GM18907 (cell line): ENCODE measurements at regions not wholly inside any gene's neighbourhood (a gene's known extent, or its start where the extent isn't known, plus 50 kb on each side); places are given as distances from the start of the nearest gene placed in this dataset.
A peak's percentile ranks its signal among the peaks of the same experiment; 100 is the strongest.
"Not testable (repeated sequence)": the region's sequence is repeated elsewhere in the genome, so short reads cannot be mapped to it uniquely, and the experiment has no call there.

Source experiments
- ATAC-seq: cut with Tn5 transposase; IDR thresholded peaks from one replicate; pipeline ENCODE4 v1.9.1; 2021; ENCODE audit warnings: mild to moderate bottlenecking, moderate library complexity; ENCODE audit not compliant: unreplicated experiment

GRCh38 chr7:118777308-118777707 lies 552.8 kb downstream of the ANKRD7 start:
- no peak for ATAC-seq

GRCh38 chr7:118792682-118793081 lies 568.2 kb downstream of the ANKRD7 start:
- no peak for ATAC-seq

GRCh38 chr7:118793582-118793981 lies 569.1 kb downstream of the ANKRD7 start:
- no peak for ATAC-seq

- ATAC-seq: no peak
Measured at GRCh38 chr7:118794419-118794818, 569.9 kb downstream of the ANKRD7 start.

- ATAC-seq: no peak
Measured at GRCh38 chr7:118801366-118801765, 576.9 kb downstream of the ANKRD7 start.

- ATAC-seq: no peak
Measured at GRCh38 chr7:118802726-118803125, 578.2 kb downstream of the ANKRD7 start.

GRCh38 chr7:118826246-118826645 lies 601.7 kb downstream of the ANKRD7 start:
- no peak for ATAC-seq

- ATAC-seq: peak; percentile 100
Measured at GRCh38 chr7:118836933-118837332, 612.4 kb downstream of the ANKRD7 start.

GRCh38 chr7:118839515-118839914 lies 615.0 kb downstream of the ANKRD7 start:
- no peak for ATAC-seq

- ATAC-seq: no peak
Measured at GRCh38 chr7:118843456-118843855, 619.0 kb downstream of the ANKRD7 start.

GRCh38 chr7:118844748-118845147 lies 620.2 kb downstream of the ANKRD7 start:
- no peak for ATAC-seq

- ATAC-seq: no peak
Measured at GRCh38 chr7:118845791-118846190, 621.3 kb downstream of the ANKRD7 start.

GRCh38 chr7:118846977-118847376 lies 622.5 kb downstream of the ANKRD7 start:
- no peak for ATAC-seq

- no peak for ATAC-seq
Measured at GRCh38 chr7:118855290-118855689, 630.8 kb downstream of the ANKRD7 start.

- ATAC-seq: no peak
Measured at GRCh38 chr7:118858651-118859149, 634.2 kb downstream of the ANKRD7 start.

GRCh38 chr7:118861581-118861980 lies 637.1 kb downstream of the ANKRD7 start:
- ATAC-seq: no peak

GRCh38 chr7:118862740-118863139 lies 638.2 kb downstream of the ANKRD7 start:
- no peak for ATAC-seq

GRCh38 chr7:118863966-118864365 lies 639.5 kb downstream of the ANKRD7 start:
- no peak for ATAC-seq

- ATAC-seq: no peak
Measured at GRCh38 chr7:118867860-118868259, 643.4 kb downstream of the ANKRD7 start.

GRCh38 chr7:118869141-118869540 lies 644.6 kb downstream of the ANKRD7 start:
- ATAC-seq: not testable (repeated sequence)

- ATAC-seq: no peak
Measured at GRCh38 chr7:118870187-118870586, 645.7 kb downstream of the ANKRD7 start.

- no peak for ATAC-seq
Measured at GRCh38 chr7:118872568-118872967, 648.1 kb downstream of the ANKRD7 start.

GRCh38 chr7:118877187-118877586 lies 652.7 kb downstream of the ANKRD7 start:
- ATAC-seq: no peak
